Nephron progenitor cell (in vitro differentiated cells): ENCODE measurements at regions not wholly inside any gene's neighbourhood (a gene's known extent, or its start where the extent isn't known, plus 50 kb on each side); places are given as distances from the start of the nearest gene placed in this dataset.
"Not testable (repeated sequence)": the region's sequence is repeated elsewhere in the genome, so short reads cannot be mapped to it uniquely, and the experiment has no call there.

Source experiments
- DNase-seq: peaks from one replicate; pipeline ENCODE4 v3.0.0; 2021
- H3K27ac Mint-ChIP-seq: 2 replicates; pipeline ENCODE4 v1.8.0; 2021; ENCODE audit warnings: mild to moderate bottlenecking, moderate library complexity, mixed read lengths
- H3K27me3 Mint-ChIP-seq: 2 replicates; pipeline ENCODE4 v1.8.0; 2021; ENCODE audit warnings: mild to moderate bottlenecking, low read depth, mixed read lengths; ENCODE audit not compliant: poor library complexity
- H3K36me3 Mint-ChIP-seq: 2 replicates; pipeline ENCODE4 v1.8.0; 2021; ENCODE audit warnings: low read depth, mixed read lengths
- H3K4me1 Mint-ChIP-seq: 2 replicates; pipeline ENCODE4 v1.8.0; 2021; ENCODE audit warnings: mixed read lengths
- H3K4me3 Mint-ChIP-seq: 2 replicates; pipeline ENCODE4 v1.8.0; 2021; ENCODE audit warnings: mild to moderate bottlenecking, moderate library complexity, mixed read lengths
- H3K9me3 Mint-ChIP-seq: 2 replicates; pipeline ENCODE4 v1.8.0; 2021; ENCODE audit warnings: mild to moderate bottlenecking, moderate library complexity, mixed read lengths
- CTCF ChIP-seq: fragments of 200-600 bp; sonication (generic); IDR thresholded peaks from 2 replicates; pipeline ENCODE4 v1.5.0; 2021; ENCODE audit warnings: antibody characterized with exemption

DNA sequence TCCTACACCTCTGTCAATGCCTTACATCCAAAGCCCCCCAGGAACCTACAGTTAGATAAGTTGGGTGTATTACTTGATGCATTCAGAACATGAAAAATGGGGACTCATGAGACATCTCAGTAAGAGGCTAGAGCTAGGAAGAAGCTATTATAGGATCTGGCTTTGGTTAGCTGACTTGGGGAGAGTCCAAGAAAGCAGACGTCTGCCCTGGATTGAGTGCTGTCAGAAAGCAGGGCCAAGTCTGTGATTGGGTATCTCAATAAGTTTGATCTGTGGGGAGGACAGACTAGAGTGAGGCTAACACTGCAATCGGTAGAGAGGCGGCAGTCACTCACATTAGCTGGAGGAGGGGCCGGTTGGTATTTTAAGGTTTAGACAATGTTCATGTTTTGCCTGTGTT is 79.4 kb upstream of the LRFN2 start:
- Mint-ChIP-seq H3K4me1 (peaks cover 7% of the 10 kb centered on the region), H3K4me3 (no peak overlapping the region), H3K27me3 (peaks cover 13% of the 10 kb centered on the region)

GRCh38 chr6:40661726-40662125 is 74.6 kb upstream of the LRFN2 start:
- Mint-ChIP-seq H3K36me3 (no peaks in the 10 kb centered on the region), H3K27ac (no peak overlapping the region), H3K9me3 (peaks cover 31% of the 10 kb centered on the region), H3K4me1 (peaks cover 7% of the 10 kb centered on the region), H3K4me3 (no peak overlapping the region), H3K27me3 (peaks cover 31% of the 10 kb centered on the region)
- no peak for TF ChIP-seq CTCF
- no peak for DNase-seq

More for the DNA sequence above, 79.4 kb upstream of the LRFN2 start:
- H3K27ac Mint-ChIP-seq, result no peak overlapping the region
- no peak for TF ChIP-seq CTCF
- peaks cover 31% of the 10 kb centered on the region for H3K9me3 Mint-ChIP-seq
- H3K36me3 Mint-ChIP-seq, result no peaks in the 10 kb centered on the region
- no peak for DNase-seq

- not testable (repeated sequence) for H3K36me3 Mint-ChIP-seq, H3K9me3 Mint-ChIP-seq, H3K27ac Mint-ChIP-seq, DNase-seq, H3K4me3 Mint-ChIP-seq, H3K4me1 Mint-ChIP-seq
- H3K27me3 Mint-ChIP-seq, result peaks cover 25% of the 10 kb centered on the region
These were observed 69.6 kb upstream of the LRFN2 start for GRCh38 chr6:40656772-40657171.

DNA sequence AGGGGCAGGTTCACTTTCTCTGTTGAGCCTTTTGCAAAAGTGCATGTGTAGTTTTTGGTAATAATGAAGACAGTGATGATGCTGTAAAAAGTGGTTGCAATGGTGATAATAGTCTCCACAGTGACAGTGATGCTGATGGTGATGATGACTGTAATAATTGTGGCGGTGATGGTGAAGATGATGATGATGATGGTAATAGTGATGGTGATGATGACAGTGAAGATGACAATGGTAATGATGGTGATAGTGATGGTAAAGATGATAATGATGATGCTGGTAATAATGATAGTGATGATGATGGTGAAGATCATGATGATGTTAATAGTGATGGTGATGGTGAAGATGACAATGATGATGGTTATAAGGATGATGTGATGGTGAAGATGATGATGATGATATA is 67.7 kb upstream of the LRFN2 start:
- Mint-ChIP-seq H3K27me3 (peaks cover 13% of the 10 kb centered on the region), H3K27ac (no peak overlapping the region), H3K4me3 (no peak overlapping the region), H3K36me3 (no peaks in the 10 kb centered on the region), H3K9me3 (no peaks in the 10 kb centered on the region), H3K4me1 (peaks cover 5% of the 10 kb centered on the region)
- no peak for DNase-seq
- TF ChIP-seq CTCF, result no peak

DNA sequence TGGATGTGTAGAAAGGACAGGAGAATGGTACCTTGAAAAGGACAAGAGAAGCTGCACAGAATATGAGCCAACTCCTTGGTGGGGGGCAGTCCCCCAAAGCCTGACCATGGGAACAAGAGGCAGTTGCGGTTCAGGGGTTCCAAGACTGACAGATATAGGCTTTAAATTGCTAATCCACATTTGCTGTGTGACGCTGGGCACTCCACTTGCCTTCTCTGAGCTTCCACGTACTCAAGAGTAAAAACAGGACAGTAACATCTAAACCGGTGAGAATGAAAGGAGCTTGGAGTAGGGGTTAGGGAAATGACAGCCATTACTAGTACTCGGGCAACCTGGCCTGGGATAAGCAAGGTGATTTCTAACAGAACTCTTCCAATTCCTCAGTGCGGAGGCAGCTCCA is 57.9 kb upstream of the LRFN2 start:
- Mint-ChIP-seq H3K4me3 (no peak overlapping the region), H3K36me3 (no peaks in the 10 kb centered on the region), H3K27me3 (peaks cover 40% of the 10 kb centered on the region), H3K9me3 (no peaks in the 10 kb centered on the region), H3K27ac (no peak overlapping the region), H3K4me1 (peaks cover 22% of the 10 kb centered on the region)
- no peak for TF ChIP-seq CTCF
- no peak for DNase-seq

DNA sequence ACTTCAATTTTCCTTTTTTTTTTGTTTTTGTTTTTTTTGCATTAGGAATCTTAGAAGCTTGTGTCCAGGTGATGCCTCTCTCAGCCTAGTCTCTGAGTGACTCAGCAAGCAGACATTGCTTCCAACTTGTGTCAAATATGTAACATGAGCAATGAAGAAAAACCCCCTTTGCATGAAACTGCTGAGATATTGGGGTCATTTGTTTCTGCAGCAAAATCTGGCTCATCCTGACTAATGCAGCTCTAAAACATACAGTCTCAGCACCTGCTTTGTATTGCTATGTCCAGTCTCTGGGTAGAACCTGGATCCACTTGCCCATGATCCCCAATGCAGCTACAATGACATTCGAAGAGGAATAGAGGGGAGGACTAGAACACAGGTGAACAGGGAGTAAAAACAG is 55.7 kb upstream of the LRFN2 start:
- TF ChIP-seq CTCF, result no peak
- Mint-ChIP-seq H3K27me3 (peaks cover 29% of the 10 kb centered on the region), H3K4me1 (peaks cover 29% of the 10 kb centered on the region), H3K36me3 (no peaks in the 10 kb centered on the region), H3K4me3 (no peak overlapping the region), H3K27ac (no peak overlapping the region), H3K9me3 (no peaks in the 10 kb centered on the region)
- DNase-seq, result no peak
